ENCODE measurements at regions not wholly inside any gene's neighbourhood (a gene's known extent, or its start where the extent isn't known, plus 50 kb on each side); places are given as distances from the start of the nearest gene placed in this dataset.

- no peak for DNase-seq (ENCODE audit: low read depth)
- H3K4me3 ChIP-seq (ENCODE audit: low read depth, low read length): no peak overlapping the region
- no peak for TF ChIP-seq CTCF (IDR thresholded peaks at IDR 0.05; ENCODE audit: low read depth, low read length, missing control alignments)
These were observed 282.5 kb upstream of the STT3B start for GRCh38 chr3:31250116-31250777.

GRCh38 chr3:31251083-31251482 lies 281.6 kb upstream of the STT3B start:
- DNase-seq (ENCODE audit: low read depth): no peak
- no peak overlapping the region for H3K4me3 ChIP-seq (ENCODE audit: low read depth, low read length)
- no peak for TF ChIP-seq CTCF (IDR thresholded peaks at IDR 0.05; ENCODE audit: low read depth, low read length, missing control alignments)

- no peak overlapping the region for H3K4me3 ChIP-seq (ENCODE audit: low read depth, low read length)
- no peak for TF ChIP-seq CTCF (IDR thresholded peaks at IDR 0.05; ENCODE audit: low read depth, low read length, missing control alignments)
- no peak for DNase-seq (ENCODE audit: low read depth)
These were observed 280.2 kb upstream of the STT3B start for GRCh38 chr3:31252216-31253185.

GRCh38 chr3:31253782-31254181 lies 278.9 kb upstream of the STT3B start:
- no peak for TF ChIP-seq CTCF (IDR thresholded peaks at IDR 0.05; ENCODE audit: low read depth, low read length, missing control alignments)
- no peak for DNase-seq (ENCODE audit: low read depth)
- H3K4me3 ChIP-seq (ENCODE audit: low read depth, low read length): no peak overlapping the region

GRCh38 chr3:31254483-31254882 lies 278.2 kb upstream of the STT3B start:
- TF ChIP-seq CTCF (IDR thresholded peaks at IDR 0.05; ENCODE audit: low read depth, low read length, missing control alignments): no peak
- no peak overlapping the region for H3K4me3 ChIP-seq (ENCODE audit: low read depth, low read length)

GRCh38 chr3:31255007-31255581 lies 277.6 kb upstream of the STT3B start:
- TF ChIP-seq CTCF (IDR thresholded peaks at IDR 0.05; ENCODE audit: low read depth, low read length, missing control alignments): no peak
- no peak overlapping the region for H3K4me3 ChIP-seq (ENCODE audit: low read depth, low read length)
- no peak for DNase-seq (ENCODE audit: low read depth)

More at GRCh38 chr3:31254483-31254882, 278.2 kb upstream of the STT3B start:
- DNase-seq (ENCODE audit: low read depth): no peak

All from GM12864 (cell line).